Ecto neural progenitor cell (in vitro differentiated cells): ENCODE measurements at regions not wholly inside any gene's neighbourhood (a gene's known extent, or its start where the extent isn't known, plus 50 kb on each side); places are given as distances from the start of the nearest gene placed in this dataset.

Experiments used
- DNase-seq: peaks from one replicate; pipeline ENCODE4 v3.0.0-alpha.2; 2018; ENCODE audit warnings: low spot score

DNA sequence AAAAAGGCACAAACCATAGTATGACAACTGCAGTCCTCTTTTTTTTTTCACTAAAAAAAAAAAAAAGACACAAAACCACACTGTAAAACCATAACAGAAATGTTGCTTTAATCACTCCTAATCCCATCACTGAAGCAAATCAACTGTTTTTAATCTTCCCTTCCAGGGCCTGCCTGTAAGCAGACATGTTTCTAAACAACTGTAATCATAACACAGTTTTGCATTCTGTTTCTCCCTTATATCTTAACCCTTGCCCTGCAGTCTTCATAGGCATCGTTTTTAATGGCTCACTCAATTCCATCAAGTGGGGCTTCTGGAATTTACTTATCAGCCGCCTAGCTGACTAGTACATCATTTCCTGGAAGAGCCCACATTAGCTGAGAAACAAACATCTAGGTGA, 111.0 kb upstream of the SLC25A48 start:
- no peak for DNase-seq

GRCh38 chr5:135721548-135722090, 112.8 kb upstream of the SLC25A48 start:
- no peak for DNase-seq

- no peak for DNase-seq
Observed at GRCh38 chr5:135720191-135720590, 114.3 kb upstream of the SLC25A48 start.

- no peak for DNase-seq
Observed at GRCh38 chr5:135719428-135720063, 114.9 kb upstream of the SLC25A48 start.

- no peak for DNase-seq
Observed at GRCh38 chr5:135718651-135719050, 115.8 kb upstream of the SLC25A48 start.

DNA sequence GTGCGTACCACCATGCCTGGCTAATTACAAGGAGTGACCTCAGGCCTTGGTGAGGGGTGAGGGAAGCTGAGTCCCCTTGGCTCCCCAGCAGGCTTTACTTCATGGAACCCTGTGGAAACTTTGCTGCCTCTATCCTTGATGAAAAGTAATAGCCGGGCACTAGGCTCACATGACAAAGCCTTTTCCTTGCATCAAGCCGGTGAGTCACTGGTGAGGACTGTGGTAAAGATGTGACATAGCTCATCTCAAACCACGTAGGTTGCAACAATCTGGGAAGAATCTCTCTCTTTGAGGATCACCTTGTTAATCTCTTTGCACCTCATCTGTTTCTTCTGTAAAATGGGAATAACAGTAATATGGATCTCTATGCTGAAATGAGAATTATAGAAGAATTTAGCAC, 116.3 kb upstream of the SLC25A48 start:
- no peak for DNase-seq

DNA sequence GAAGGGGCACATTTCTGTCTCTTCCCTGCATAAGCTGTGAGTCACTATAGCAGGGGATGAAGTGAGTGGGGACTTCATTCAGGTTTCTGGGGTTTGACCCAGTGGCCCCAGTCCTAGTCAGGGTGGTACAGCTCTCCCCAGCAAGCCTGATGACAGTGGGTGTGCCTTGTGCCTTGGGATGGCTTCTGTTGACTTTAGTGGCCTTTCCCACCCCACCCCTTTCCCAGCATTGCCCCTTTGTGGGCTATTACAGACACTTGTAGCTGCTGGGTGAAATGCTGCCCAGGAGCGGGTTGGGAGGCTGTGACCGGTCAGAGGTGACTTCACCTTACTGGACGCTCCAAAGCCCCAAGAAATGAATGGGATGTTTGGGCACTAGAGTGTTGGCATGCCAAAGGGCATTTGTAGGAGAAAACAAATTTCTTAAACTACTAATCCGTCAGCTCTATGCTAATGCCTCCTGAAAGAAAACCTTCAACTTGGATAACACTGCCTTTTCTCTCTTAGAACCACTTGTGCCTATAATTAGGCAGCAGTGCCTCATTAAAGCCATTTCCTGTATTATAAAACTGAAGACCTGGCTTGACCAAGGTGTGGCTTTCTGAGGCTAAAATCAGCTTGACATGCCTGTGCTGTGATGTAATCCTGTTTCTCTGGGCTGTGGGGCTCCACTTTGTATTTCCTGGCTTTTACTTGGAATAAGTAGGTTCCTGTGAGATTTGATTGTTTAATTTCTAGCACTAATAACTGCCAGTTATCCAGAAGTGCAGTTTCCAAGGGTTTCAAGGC, 119.0 kb upstream of the SLC25A48 start:
- no peak for DNase-seq

DNA sequence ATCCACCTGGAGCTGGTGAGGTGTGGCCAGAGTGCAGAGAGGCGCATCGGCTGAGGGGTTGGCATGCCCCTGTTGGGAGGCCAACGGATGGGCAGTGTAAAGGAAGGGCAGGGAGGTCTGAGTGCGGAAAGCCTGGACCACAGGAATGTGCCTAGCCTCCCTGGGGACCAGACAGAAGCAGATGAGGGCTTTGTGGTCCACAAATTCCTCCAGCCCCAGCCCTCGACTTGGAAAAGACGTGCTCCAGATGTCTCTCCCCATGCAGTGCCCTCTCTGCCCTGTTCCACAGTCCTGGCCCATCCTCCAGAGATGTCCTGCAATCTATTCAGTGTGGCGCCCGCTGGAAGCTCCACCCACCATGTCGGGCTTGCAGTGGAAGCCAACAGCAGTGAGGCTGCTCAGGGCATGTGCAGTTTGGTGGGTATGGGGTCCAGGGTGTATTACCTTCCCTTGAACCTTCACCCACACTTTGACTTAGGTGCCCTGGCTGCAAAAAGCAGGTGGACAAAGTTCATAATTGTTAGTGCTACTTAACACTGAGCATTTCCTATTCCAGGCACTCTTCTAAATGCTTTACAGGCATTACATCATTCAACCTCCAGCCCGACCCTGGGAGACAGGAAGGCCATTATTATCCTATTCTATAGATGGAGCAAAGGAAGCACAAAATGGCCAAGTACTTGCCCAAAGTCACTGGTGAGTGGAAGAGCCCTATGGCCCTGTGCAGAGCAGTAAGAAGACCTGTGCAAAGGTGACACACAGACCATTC, 120.2 kb upstream of the SLC25A48 start:
- DNase-seq: no peak

DNA sequence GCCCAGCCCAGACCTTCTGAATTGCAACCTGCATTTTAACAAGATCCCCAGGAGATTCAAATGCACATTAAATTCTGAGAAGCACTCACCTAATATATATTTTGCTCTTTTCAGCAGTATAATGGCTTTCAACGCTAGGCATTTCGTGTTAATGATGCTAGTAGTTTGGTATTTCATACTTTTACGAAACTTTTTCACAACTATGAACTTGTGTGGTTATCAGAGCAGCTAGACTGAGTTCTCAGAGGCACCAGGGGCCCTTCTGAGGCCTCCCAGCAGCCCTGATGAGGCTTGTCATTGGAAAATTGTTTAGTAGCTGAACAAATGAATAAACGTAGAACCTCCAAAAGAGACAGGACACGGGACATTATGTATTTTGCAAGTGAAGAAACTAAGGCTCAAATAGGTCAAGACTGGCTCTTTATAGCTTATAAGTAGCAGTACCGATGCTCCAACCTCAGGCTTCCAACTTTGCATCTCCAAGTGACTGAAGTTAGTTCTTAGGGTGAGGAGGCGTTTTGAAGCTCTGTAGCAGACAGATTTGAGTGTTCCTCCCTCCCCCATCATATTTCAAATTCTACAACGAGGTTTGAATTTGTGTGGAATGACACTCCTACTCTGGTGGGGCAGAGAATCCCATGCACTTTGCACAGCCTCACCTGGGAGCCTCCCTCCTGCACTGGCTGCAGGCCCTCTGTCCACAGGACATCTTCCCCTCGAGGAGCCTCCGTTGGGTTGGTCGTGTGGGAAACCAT, 121.1 kb upstream of the SLC25A48 start:
- DNase-seq: no peak

GRCh38 chr5:135711911-135712310, 122.6 kb upstream of the SLC25A48 start:
- DNase-seq: no peak

DNA sequence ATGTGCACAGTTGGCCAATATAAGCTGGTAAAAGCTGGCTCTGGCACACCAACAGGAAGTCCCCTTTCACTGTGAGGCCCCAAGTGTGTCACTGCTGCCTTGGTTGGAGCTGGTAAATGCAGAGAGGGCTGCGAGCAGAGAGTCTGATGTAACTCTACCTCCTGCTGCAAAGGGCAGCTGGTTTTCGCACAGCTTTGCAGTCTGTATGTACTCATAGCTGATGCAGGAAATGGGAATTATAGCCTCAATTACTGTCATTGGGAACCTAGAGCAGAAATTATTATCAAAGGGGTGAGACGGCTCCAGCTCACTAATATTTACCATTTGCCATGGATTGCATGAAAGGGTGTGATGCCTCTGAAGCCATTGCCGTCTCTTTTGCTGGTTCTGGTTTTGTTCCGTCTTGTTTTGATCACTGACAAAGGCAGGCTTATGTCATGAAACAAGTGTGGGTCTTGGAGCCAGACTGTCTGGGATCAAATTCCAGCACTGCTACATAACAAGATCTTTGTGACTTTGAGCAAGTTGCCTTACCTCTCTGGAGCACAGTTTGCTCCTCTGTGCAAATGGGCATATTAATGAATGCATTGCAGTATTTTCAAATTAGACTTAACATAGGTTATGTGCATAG, 124.3 kb upstream of the SLC25A48 start:
- no peak for DNase-seq

GRCh38 chr5:135709208-135709575, 125.3 kb upstream of the SLC25A48 start:
- no peak for DNase-seq

- no peak for DNase-seq
Observed at GRCh38 chr5:135708481-135709207, 125.8 kb upstream of the SLC25A48 start.

DNA sequence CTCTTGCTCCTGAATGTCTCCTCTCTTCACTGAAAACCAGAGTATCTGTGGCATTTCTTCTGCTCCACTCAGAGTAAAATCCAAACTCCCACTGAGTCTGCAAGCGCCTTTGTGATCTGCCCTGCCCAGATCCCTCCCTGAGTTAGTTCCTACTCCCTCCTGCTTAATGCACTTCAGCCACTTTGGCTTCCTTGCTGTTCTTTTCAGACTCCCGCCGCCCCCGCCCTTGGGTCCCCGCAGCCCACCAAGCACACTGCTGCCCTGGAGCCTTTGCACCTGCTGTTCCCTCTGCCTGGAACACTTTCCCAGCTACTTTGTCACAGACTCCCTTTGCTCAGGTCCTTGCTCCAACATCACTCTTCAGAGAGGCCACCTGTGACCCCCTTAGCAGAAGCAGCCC, 127.2 kb upstream of the SLC25A48 start:
- no peak for DNase-seq

- DNase-seq: no peak
Observed at GRCh38 chr5:135706893-135707292, 127.6 kb upstream of the SLC25A48 start.

- DNase-seq: no peak
Observed at GRCh38 chr5:135706474-135706873, 127.7 kb upstream of the CXCL14 start.

- no peak for DNase-seq
Observed at GRCh38 chr5:135705941-135706466, 127.2 kb upstream of the CXCL14 start.

DNA sequence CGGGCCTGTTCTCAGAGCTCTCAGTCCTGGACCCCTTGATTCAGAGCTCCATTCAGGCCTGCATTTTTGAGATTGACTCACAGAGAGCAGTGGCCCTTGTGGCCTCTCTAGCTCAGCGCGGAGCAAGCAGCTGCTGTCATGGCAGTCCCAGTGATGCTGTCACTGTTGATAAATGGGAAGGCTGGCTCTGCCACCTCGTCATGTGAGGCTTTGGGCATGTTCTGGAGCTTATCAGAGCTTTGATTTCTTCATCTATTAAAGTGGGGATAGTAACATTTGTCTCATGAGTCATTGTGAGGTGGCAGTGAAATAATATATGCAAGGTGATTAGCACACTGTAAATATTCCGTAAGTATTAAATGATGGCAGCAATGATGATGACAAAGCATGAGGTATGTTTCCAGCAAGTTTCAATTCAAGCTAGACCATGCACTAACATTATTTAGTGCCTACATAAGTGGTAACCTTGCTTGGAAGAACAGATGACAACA, 126.4 kb upstream of the CXCL14 start:
- DNase-seq: no peak

- DNase-seq: no peak
Observed at GRCh38 chr5:135704616-135705015, 125.8 kb upstream of the CXCL14 start.

- no peak for DNase-seq
Observed at GRCh38 chr5:135703016-135703550, 124.3 kb upstream of the CXCL14 start.
